K562 (cell line): ENCODE measurements at regions not wholly inside any gene's neighbourhood (a gene's known extent, or its start where the extent isn't known, plus 50 kb on each side); places are given as distances from the start of the nearest gene placed in this dataset.

Source experiments
- FOS ChIP-seq: IDR thresholded peaks from 3 replicates; pipeline ENCODE4 v1.6.1; 2011; ENCODE audit not compliant: insufficient read length; ENCODE audit errors: extremely low read depth
- POLR2A ChIP-seq: fragments of 450-650 bp; conservative IDR thresholded peaks from 2 replicates; pipeline ENCODE4 v1.6.1; 2016
- SIN3A ChIP-seq, 2 experiments: fragments of 150-350 bp in 1 of 2; IDR thresholded peaks; 2 replicates each; pipeline ENCODE4 v1.6.1; 2011 to 2016; ENCODE audit warnings: borderline replicate concordance in 2 of 2, low read depth in 2 of 2, low read length in 2 of 2, mild to moderate bottlenecking in 2 of 2, moderate library complexity in 2 of 2; ENCODE audit not compliant: control insufficient read depth in 1 of 2
- ZNF57 ChIP-seq: fragments of 450-650 bp; formaldehyde crosslinking; IDR thresholded peaks from 2 replicates; pipeline ENCODE4 v1.4.0; 2020; ENCODE audit warnings: mild to moderate bottlenecking, moderate library complexity
- ZNF785 ChIP-seq: fragments of 250-450 bp; sonication (Bioruptor Pico); IDR thresholded peaks from 2 replicates; pipeline ENCODE4 v1.4.0; 2020; ENCODE audit warnings: mild to moderate bottlenecking
- TF ChIP-seq, protein P1 (sequence below): fragments of 450-650 bp; IDR thresholded peaks from 2 replicates; pipeline ENCODE4 v1.6.1; 2016; ENCODE audit warnings: borderline replicate concordance
- TF ChIP-seq, protein P2 (sequence below): sonication (generic); formaldehyde crosslinking; IDR thresholded peaks from 2 replicates; pipeline ENCODE4 v1.8.1; 2023; ENCODE audit warnings: mild to moderate bottlenecking, missing genetic modification reagents

DNA sequence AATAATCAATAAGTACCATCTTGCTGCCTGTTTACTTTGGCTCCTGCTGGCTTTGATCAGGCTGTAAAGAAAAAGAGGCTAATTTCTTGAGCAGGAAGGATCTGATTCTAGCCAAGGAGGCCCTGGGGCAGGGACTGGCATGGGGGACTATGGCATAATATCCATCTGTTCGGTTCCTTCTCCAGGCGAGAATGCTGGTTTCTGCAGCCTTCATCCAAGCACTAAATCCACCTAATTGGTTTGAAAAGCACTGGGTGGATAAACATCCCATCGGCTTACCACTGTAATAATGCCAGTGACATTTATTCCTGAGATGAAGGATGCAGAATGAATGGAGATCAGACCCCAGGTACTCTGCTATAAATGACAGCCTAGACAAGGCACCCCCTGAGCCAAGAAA, 180.0 kb upstream of the ASIC2 start:
- no peak for TF ChIP-seq ZNF57 (CRISPR knock-in tag)
- no peak for TF ChIP-seq SIN3A (IDR thresholded peaks at IDR 0.05; ENCODE audit: borderline replicate concordance in 2 of 2, control insufficient read depth in 1 of 2, low read depth in 2 of 2, low read length in 2 of 2)
- TF ChIP-seq POLR2A = no peak
- no peak for TF ChIP-seq FOS
- TF ChIP-seq, protein P1, sequence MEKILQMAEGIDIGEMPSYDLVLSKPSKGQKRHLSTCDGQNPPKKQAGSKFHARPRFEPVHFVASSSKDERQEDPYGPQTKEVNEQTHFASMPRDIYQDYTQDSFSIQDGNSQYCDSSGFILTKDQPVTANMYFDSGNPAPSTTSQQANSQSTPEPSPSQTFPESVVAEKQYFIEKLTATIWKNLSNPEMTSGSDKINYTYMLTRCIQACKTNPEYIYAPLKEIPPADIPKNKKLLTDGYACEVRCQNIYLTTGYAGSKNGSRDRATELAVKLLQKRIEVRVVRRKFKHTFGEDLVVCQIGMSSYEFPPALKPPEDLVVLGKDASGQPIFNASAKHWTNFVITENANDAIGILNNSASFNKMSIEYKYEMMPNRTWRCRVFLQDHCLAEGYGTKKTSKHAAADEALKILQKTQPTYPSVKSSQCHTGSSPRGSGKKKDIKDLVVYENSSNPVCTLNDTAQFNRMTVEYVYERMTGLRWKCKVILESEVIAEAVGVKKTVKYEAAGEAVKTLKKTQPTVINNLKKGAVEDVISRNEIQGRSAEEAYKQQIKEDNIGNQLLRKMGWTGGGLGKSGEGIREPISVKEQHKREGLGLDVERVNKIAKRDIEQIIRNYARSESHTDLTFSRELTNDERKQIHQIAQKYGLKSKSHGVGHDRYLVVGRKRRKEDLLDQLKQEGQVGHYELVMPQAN = no peak
- no peak for TF ChIP-seq ZNF785
- TF ChIP-seq, protein P2, sequence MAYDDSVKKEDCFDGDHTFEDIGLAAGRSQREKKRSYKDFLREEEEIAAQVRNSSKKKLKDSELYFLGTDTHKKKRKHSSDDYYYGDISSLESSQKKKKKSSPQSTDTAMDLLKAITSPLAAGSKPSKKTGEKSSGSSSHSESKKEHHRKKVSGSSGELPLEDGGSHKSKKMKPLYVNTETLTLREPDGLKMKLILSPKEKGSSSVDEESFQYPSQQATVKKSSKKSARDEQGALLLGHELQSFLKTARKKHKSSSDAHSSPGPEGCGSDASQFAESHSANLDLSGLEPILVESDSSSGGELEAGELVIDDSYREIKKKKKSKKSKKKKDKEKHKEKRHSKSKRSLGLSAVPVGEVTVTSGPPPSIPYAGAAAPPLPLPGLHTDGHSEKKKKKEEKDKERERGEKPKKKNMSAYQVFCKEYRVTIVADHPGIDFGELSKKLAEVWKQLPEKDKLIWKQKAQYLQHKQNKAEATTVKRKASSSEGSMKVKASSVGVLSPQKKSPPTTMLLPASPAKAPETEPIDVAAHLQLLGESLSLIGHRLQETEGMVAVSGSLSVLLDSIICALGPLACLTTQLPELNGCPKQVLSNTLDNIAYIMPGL = no peak
